ACC112 (cell line): ENCODE measurements at regions not wholly inside any gene's neighbourhood (a gene's known extent, or its start where the extent isn't known, plus 50 kb on each side); places are given as distances from the start of the nearest gene placed in this dataset.

Experiments used
- H2AFZ ChIP-seq: fragments of 200-600 bp; sonication (generic); one replicate; pipeline ENCODE4 v1.6.0; 2017; ENCODE audit warnings: antibody characterized with exemption, low read length; ENCODE audit not compliant: unreplicated experiment
- H3K27ac ChIP-seq: fragments of 200-600 bp; sonication (generic); 2 replicates; pipeline ENCODE4 v1.5.1; 2014; ENCODE audit warnings: low read depth, mild to moderate bottlenecking, antibody characterized with exemption, low read length, moderate library complexity
- H3K27me3 ChIP-seq: fragments of 200-600 bp; sonication (generic); 2 replicates; pipeline ENCODE4 v1.6.1; 2014; ENCODE audit warnings: mild to moderate bottlenecking, antibody characterized with exemption, low read length, moderate library complexity, mixed read lengths; ENCODE audit not compliant: insufficient read depth
- H3K36me3 ChIP-seq: fragments of 200-600 bp; sonication (generic); 2 replicates; pipeline ENCODE4 v1.6.1; 2016; ENCODE audit warnings: mild to moderate bottlenecking, antibody characterized with exemption, low read length, moderate library complexity, mixed read lengths; ENCODE audit not compliant: insufficient read depth
- H3K4me1 ChIP-seq: fragments of 200-600 bp; sonication (generic); one replicate; pipeline ENCODE4 v1.6.1; 2016; ENCODE audit warnings: low read length, mixed read lengths; ENCODE audit not compliant: insufficient read depth, unreplicated experiment, control insufficient read depth
- H3K4me3 ChIP-seq: fragments of 200-600 bp; sonication (generic); 2 replicates; pipeline ENCODE4 v1.5.1; 2014; ENCODE audit warnings: mild to moderate bottlenecking, low read depth, low read length
- H3K79me2 ChIP-seq: fragments of 200-600 bp; sonication (generic); one replicate; pipeline ENCODE4 v1.6.0; 2016; ENCODE audit warnings: low read length; ENCODE audit not compliant: control insufficient read depth, unreplicated experiment, insufficient read depth

DNA sequence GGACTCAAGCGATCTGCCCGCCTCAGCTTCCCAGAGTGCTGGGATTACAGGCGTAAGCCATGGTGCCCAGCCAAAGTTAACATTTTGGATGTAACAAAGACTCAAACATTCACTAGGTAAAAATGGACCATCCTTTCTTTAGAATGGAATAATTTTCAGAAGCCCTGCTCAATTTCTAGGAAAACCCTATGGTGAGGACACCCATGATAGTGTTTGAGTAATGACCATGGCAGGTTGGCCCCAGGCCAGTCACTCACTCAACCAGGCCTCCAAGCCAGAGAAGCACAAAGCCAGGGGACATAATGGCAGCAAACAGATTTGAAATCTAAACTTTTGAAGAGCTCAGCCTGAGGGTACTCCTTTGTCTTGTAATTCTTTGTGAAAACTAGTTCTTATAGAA, 59.9 kb upstream of the GPR6 start:
- no peak overlapping the region for H3K27ac ChIP-seq
- H2AFZ ChIP-seq: no peak overlapping the region
- no peak overlapping the region for H3K4me3 ChIP-seq
- no peaks in the 10 kb centered on the region for H3K36me3 ChIP-seq
- peaks cover 21% of the 10 kb centered on the region for H3K27me3 ChIP-seq
- H3K79me2 ChIP-seq: no peaks in the 10 kb centered on the region
- no peaks in the 10 kb centered on the region for H3K4me1 ChIP-seq

GRCh38 chr6:109920911-109921310, 57.2 kb upstream of the GPR6 start:
- Histone ChIP-seq H3K27me3 (peaks cover 46% of the 10 kb centered on the region), H3K27ac (no peak overlapping the region), H3K36me3 (no peaks in the 10 kb centered on the region), H3K4me1 (no peaks in the 10 kb centered on the region), H2AFZ (no peak overlapping the region), H3K4me3 (no peak overlapping the region), H3K79me2 (no peaks in the 10 kb centered on the region)

- Histone ChIP-seq H3K27ac (no peak overlapping the region), H3K36me3 (no peaks in the 10 kb centered on the region), H3K4me1 (no peaks in the 10 kb centered on the region), H3K27me3 (peaks cover 51% of the 10 kb centered on the region), H2AFZ (no peak overlapping the region), H3K79me2 (no peaks in the 10 kb centered on the region), H3K4me3 (no peak overlapping the region)
Measured at GRCh38 chr6:109922851-109923250, 55.3 kb upstream of the GPR6 start.

- Histone ChIP-seq H3K27ac (no peak overlapping the region), H3K79me2 (no peaks in the 10 kb centered on the region), H3K27me3 (peaks cover 51% of the 10 kb centered on the region), H2AFZ (no peak overlapping the region), H3K4me1 (no peaks in the 10 kb centered on the region), H3K36me3 (no peaks in the 10 kb centered on the region), H3K4me3 (no peak overlapping the region)
Measured at GRCh38 chr6:109925075-109925474, 53.0 kb upstream of the GPR6 start.

DNA sequence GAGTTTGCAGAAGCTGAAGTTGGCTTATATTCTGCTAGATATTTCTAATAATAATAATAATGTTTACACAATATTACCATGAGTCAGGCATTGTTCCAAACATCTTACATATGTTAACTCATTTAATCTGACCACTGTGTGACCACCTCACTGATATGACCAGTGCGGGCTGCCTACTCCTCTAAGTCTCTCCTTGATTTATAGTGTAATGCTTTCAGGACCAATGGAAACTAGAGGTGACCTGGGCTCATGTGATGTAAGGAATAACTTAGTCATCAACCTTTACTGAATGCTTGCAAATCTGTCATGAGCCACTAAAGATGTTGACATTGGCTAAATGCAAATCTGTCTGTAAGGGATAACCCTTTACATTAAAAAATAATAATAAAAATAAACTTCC, 51.1 kb upstream of the GPR6 start:
- H3K4me3 ChIP-seq: no peak overlapping the region

More for the DNA sequence above, 51.1 kb upstream of the GPR6 start:
- Histone ChIP-seq H3K4me1 (no peaks in the 10 kb centered on the region), H3K36me3 (no peaks in the 10 kb centered on the region), H3K27ac (no peak overlapping the region), H2AFZ (no peak overlapping the region), H3K27me3 (peaks cover 41% of the 10 kb centered on the region), H3K79me2 (no peaks in the 10 kb centered on the region)
